HG03521 (cell line): ENCODE measurements at regions not wholly inside any gene's neighbourhood (a gene's known extent, or its start where the extent isn't known, plus 50 kb on each side); places are given as distances from the start of the nearest gene placed in this dataset.

Source experiments
- ATAC-seq: cut with Tn5 transposase; IDR thresholded peaks from one replicate; pipeline ENCODE4 v1.9.1; 2021; ENCODE audit warnings: mild to moderate bottlenecking, moderate library complexity; ENCODE audit not compliant: unreplicated experiment

GRCh38 chr2:151197184-151198108 lies 64.2 kb downstream of the RBM43 start:
- ATAC-seq: no peak

GRCh38 chr2:151193576-151193975 lies 68.1 kb downstream of the RBM43 start:
- ATAC-seq: no peak

GRCh38 chr2:151192681-151193080 lies 69.0 kb downstream of the RBM43 start:
- no peak for ATAC-seq

- ATAC-seq: no peak
Measured at GRCh38 chr2:151191001-151191400, 70.7 kb downstream of the RBM43 start.

GRCh38 chr2:151189125-151189524 lies 72.5 kb downstream of the RBM43 start:
- ATAC-seq: no peak

- ATAC-seq: no peak
Measured at GRCh38 chr2:151186011-151186410, 75.7 kb downstream of the RBM43 start.

GRCh38 chr2:151182899-151183809 lies 78.5 kb downstream of the RBM43 start:
- ATAC-seq: no peak

- no peak for ATAC-seq
Measured at GRCh38 chr2:151182396-151182795, 79.3 kb downstream of the RBM43 start.

GRCh38 chr2:151181524-151181923 lies 80.1 kb downstream of the RBM43 start:
- ATAC-seq: no peak

GRCh38 chr2:151180123-151180522 lies 81.5 kb downstream of the RBM43 start:
- ATAC-seq: no peak

- no peak for ATAC-seq
Measured at GRCh38 chr2:151178207-151178606, 83.5 kb downstream of the RBM43 start.

- no peak for ATAC-seq
Measured at GRCh38 chr2:151177756-151178155, 83.9 kb downstream of the RBM43 start.

GRCh38 chr2:151176661-151177060 lies 85.0 kb downstream of the RBM43 start:
- no peak for ATAC-seq

- ATAC-seq: no peak
Measured at GRCh38 chr2:151175864-151176263, 85.8 kb downstream of the RBM43 start.

GRCh38 chr2:151174127-151174526 lies 87.5 kb downstream of the RBM43 start:
- ATAC-seq: no peak

- ATAC-seq: no peak
Measured at GRCh38 chr2:151171186-151171585, 90.5 kb downstream of the RBM43 start.

- ATAC-seq: no peak
Measured at GRCh38 chr2:151166410-151166809, 95.3 kb downstream of the RBM43 start.

GRCh38 chr2:151165105-151165684 lies 96.5 kb downstream of the RBM43 start:
- no peak for ATAC-seq

GRCh38 chr2:151161821-151162551 lies 99.7 kb downstream of the RBM43 start:
- no peak for ATAC-seq

- no peak for ATAC-seq
Measured at GRCh38 chr2:151159109-151159662, 102.5 kb downstream of the RBM43 start.
